Mucosa of rectum (tissue), 2 donors: ENCODE measurements at regions not wholly inside any gene's neighbourhood (a gene's known extent, or its start where the extent isn't known, plus 50 kb on each side); places are given as distances from the start of the nearest gene placed in this dataset.

Experiments used
- H3K27ac ChIP-seq, 2 donors: one replicate each; pipeline ENCODE4 v1.7.0; 2013; ENCODE audit warnings: inconsistent platforms in 2 of 2, low read depth in 2 of 2, low read length in 2 of 2
- H3K27me3 ChIP-seq, 2 donors: one replicate each; pipeline ENCODE4 v1.7.0; 2013; ENCODE audit warnings: low read length in 2 of 2; ENCODE audit not compliant: control insufficient read depth in 2 of 2, insufficient read depth in 2 of 2
- H3K36me3 ChIP-seq, 2 donors: one replicate each; pipeline ENCODE4 v1.7.0; 2013; ENCODE audit warnings: low read length in 2 of 2; ENCODE audit not compliant: control insufficient read depth in 2 of 2, insufficient read depth in 2 of 2
- H3K4me1 ChIP-seq, 2 donors: one replicate each; pipeline ENCODE4 v1.7.0; 2013; ENCODE audit warnings: low read length in 2 of 2, mild to moderate bottlenecking in 1 of 2; ENCODE audit not compliant: control insufficient read depth in 2 of 2, insufficient read depth in 2 of 2
- H3K4me3 ChIP-seq, 2 donors: one replicate each; pipeline ENCODE4 v1.7.0; 2013; ENCODE audit warnings: low read length in 2 of 2
- H3K9ac ChIP-seq, 2 donors: one replicate each; pipeline ENCODE4 v1.7.0; 2013; ENCODE audit warnings: low read length in 2 of 2, low read depth in 1 of 2, mild to moderate bottlenecking in 1 of 2
- H3K9me3 ChIP-seq, 2 donors: one replicate each; pipeline ENCODE4 v1.7.0; 2013; ENCODE audit warnings: low read length in 2 of 2; ENCODE audit not compliant: control insufficient read depth in 2 of 2
- donor health status: healthy.
- donor health status: Normal muscosa, but diverticular disease.

DNA sequence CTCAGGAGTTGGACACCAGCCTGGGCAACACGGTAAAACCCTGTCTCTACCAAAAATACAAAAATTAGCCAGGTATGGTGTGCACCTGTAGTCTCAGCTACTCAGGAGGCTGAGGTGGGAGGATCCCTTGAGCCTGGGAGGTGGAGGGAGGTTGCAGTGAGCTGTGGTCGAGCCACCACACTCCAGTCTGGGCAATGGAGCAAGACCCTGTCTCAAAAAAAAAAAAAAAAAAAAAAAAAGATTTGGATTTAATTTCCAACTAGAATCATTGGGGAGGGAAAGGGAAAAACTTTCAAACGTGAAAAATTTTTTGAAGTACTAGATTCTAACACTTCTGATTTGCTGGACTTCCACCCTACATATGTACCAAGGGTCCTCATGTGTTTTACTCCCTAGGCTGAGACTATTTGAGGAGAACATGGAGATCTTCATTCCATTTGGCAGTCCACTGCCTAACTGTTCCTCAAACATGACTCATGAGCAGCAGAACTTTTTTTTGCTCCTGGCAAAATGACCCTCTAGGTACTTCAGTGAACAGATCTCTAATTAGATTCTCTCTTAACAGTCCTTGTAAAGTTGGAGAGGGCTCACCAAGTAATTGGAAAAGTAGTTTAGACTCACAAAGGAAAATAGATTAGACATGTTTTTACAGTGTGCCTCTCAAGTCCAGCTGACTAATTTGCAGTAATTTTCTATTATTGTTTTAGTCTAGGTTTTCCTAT is 267.6 kb downstream of the METTL4 start:
- Histone ChIP-seq H3K9ac (no peak overlapping the region), H3K27ac (no peak overlapping the region), H3K27me3 (no peaks in the 10 kb centered on the region), H3K9me3 (no peaks in the 10 kb centered on the region), H3K36me3 (no peaks in the 10 kb centered on the region), H3K4me3 (no peak overlapping the region), H3K4me1 (no peaks in the 10 kb centered on the region)

DNA sequence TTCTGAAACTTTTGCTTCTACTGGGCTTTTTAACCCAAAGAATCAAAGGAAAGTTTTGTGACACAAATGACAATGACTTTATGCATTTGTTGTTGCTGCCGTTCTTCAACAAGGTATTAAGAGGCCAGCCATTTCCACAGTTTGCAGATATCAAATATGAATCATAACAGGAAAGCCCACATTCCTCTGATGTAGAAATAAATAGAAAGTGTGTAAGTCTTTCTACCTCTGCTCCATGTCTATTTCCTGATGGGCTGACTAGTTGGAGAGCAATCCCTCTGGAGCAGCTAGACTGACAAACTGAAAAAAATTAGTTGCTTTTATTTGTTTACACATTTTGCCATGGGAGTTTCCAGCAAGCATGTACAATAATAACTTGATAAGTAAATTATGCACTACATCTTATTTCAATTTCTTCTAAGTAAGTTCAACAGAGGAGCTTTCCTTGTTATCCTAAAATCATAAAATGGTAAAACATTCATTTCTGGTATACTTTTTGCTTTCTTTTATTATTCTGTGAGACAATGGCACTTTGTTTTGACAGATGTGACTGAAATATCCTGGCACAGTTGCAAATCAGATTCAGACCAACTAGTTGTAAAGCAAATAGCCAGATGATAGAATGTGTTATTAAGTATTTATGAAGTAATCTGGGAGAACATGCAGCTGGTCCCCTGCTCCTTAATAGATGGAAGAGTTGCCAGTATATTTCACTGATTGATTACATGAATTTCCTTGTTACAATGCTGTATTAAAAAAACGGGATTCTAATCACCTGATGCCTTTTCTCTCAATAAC is 266.7 kb downstream of the METTL4 start:
- H3K9me3 ChIP-seq: no peaks in the 10 kb centered on the region
- no peaks in the 10 kb centered on the region for H3K4me1 ChIP-seq
- H3K9ac ChIP-seq: no peak overlapping the region
- no peak overlapping the region for H3K4me3 ChIP-seq
- H3K27me3 ChIP-seq: no peaks in the 10 kb centered on the region
- H3K36me3 ChIP-seq: no peaks in the 10 kb centered on the region
- no peak overlapping the region for H3K27ac ChIP-seq

DNA sequence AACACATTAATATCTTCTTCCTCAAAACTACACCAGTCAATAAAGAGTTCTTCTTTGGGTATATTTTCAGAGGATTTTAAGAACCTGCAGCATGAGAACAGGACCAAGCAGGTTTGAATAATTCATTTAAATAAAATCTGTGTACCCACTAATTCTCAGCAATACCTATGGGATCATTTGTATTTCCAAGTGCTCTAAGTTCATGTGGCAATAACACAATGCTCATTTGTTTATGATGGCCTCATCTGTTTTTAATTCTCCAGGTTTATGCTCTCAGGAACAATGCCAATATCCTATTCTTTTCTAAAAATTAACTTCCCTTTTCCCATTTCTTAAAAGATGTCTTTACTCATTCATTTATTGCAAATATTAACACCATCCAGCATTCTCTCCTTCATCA is 264.7 kb downstream of the METTL4 start:
- Histone ChIP-seq H3K27ac (no peak overlapping the region), H3K4me1 (no peaks in the 10 kb centered on the region), H3K4me3 (no peak overlapping the region), H3K27me3 (no peaks in the 10 kb centered on the region), H3K9me3 (no peaks in the 10 kb centered on the region), H3K9ac (no peak overlapping the region), H3K36me3 (no peaks in the 10 kb centered on the region)

DNA sequence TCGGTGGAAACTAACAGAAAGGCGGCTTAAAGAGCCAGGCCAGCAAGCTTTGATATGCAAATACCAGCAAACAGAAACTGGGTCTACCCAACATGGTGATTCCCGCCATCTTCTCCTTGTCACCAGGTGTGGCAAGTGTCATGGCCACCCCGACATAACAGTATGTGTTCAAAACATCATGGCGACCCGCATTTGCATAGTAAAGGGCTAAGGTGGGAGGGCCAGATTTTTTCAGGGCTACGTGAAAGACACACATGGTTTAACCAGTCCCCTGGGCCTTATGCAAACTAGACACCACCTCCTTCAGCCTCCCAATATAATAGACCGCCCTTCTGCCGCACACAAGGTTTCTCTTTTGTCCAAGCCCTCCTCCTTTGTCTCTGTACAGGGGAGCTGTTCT is 260.4 kb downstream of the METTL4 start:
- Histone ChIP-seq H3K27ac (no peak overlapping the region), H3K4me3 (no peak overlapping the region)

DNA sequence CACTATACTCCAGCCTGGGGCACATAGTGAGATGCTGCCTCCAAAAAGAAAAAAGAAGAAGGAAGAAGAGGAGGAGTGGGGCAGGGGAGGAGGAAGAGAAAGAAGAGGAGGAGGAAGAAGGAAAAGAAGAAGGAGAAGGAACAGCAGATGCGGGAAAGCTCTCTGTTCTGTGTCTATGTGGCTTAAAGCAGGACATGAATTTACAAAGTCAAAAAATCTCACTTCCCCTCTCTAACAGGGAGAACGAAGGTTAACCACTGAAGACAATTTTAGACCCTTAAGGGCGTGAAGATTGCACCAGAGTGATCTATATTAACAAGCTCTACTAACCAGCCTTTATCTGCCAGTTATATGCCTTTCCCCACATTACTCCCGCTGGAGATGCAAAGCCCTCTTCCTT is 258.9 kb downstream of the METTL4 start:
- H3K4me3 ChIP-seq: no peak overlapping the region
- no peaks in the 10 kb centered on the region for H3K4me1 ChIP-seq
- no peak overlapping the region for H3K9ac ChIP-seq
- H3K27ac ChIP-seq: no peak overlapping the region
- H3K36me3 ChIP-seq: no peaks in the 10 kb centered on the region
- no peaks in the 10 kb centered on the region for H3K9me3 ChIP-seq
- H3K27me3 ChIP-seq: no peaks in the 10 kb centered on the region

More for the DNA sequence above, 260.4 kb downstream of the METTL4 start:
- no peaks in the 10 kb centered on the region for H3K27me3 ChIP-seq
- H3K9ac ChIP-seq: no peak overlapping the region
- no peaks in the 10 kb centered on the region for H3K4me1 ChIP-seq
- no peaks in the 10 kb centered on the region for H3K36me3 ChIP-seq
- H3K9me3 ChIP-seq: no peaks in the 10 kb centered on the region

DNA sequence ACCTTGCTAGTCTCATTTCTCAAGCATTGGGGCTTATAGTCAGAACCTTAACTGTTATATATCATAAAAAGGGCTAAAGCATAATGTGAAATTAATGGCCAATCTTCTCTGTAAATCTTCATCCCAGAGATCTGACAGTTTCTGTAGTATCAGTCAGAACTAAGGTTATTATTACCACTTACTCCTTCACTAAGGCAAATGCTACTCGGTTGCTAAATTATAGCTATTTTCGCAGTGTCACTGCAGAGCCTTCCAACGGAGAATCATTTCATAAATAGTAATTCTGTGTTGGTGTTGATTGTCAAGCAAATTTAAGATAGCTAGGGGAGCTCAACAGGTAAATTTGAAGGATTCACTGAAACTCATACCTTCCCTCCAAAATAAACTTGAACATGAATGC is 258.0 kb downstream of the METTL4 start:
- Histone ChIP-seq H3K9ac (no peak overlapping the region), H3K27me3 (no peaks in the 10 kb centered on the region), H3K9me3 (no peaks in the 10 kb centered on the region), H3K4me3 (no peak overlapping the region), H3K27ac (no peak overlapping the region), H3K36me3 (no peaks in the 10 kb centered on the region), H3K4me1 (no peaks in the 10 kb centered on the region)

DNA sequence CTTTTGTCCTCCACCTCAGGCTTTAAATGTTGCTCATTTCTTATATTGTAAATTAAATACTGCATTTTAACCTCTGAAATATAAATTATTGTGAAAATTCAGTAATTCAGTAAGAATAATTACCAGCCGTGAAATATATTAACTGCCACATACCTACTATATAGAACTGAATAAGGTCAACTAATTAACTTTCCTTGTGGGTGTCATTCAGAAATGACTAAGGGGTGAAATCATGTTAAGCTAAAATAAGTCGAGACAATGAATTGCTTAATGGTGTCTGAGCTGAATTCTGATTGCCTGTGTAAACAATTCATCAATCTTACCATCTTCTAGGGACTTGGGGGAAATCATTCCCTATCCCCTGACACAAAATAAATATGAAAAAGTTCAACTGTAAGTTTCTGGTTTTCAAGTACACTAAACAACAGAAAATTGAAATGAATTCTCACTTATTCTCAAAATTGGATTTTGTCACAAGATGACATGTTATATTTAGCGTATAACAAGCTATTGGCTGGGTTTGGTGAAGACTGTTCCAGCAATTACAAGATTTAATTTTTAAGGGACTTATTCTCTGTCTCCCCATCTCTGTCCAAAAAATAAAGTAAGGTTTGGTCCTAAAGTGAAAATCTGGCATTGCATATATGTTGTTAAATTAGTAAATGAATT is 255.1 kb downstream of the METTL4 start:
- H3K4me1 ChIP-seq: no peaks in the 10 kb centered on the region
- H3K9ac ChIP-seq: no peak overlapping the region
- no peaks in the 10 kb centered on the region for H3K9me3 ChIP-seq
- H3K27me3 ChIP-seq: no peaks in the 10 kb centered on the region
- no peaks in the 10 kb centered on the region for H3K36me3 ChIP-seq
- no peak overlapping the region for H3K27ac ChIP-seq
- H3K4me3 ChIP-seq: no peak overlapping the region

DNA sequence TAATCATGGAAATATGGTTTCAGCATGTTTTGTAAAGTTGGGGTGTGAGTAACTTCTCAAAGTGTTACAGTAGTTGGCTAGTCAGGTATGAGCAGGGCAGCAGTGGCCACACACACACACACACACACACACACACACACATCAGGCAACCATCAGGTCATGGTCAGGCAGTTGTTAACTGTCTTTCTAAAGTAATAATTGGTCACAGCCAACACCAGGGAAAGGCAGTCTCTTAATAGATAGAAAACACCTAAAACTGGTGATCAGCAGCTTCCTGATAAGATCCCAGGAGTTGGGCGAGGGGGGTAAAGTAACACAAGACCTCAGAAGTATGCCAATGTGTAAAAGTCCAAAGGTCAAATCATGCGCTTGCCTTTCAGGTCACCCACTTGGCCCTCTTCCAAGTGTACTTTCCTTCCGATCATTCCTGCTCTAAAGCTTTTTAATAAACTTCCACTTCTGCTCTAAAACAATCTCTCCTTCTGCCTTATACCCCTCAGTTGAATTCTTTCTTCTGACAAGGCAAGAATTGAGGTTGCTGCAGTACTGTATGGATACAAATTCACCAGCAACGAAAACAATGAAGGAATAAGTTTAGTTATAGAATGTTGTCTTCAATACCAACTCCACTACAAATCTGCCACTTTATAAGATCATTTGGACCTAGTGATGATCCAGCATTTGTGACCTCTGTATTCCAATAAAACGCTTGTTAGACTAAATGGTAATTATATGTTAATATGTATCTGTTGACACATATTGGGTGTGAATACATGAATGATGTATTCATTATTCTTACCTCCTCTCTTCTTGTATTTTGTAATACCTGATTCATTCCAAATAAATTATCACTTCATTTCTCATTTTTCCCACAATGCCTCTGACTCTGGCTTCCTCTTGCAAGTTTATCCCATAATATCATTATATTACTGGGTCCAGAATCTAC is 254.3 kb downstream of the METTL4 start:
- Histone ChIP-seq H3K27me3 (no peaks in the 10 kb centered on the region), H3K9me3 (no peaks in the 10 kb centered on the region), H3K27ac (no peak overlapping the region), H3K4me1 (no peaks in the 10 kb centered on the region), H3K36me3 (no peaks in the 10 kb centered on the region), H3K9ac (no peak overlapping the region), H3K4me3 (no peak overlapping the region)

DNA sequence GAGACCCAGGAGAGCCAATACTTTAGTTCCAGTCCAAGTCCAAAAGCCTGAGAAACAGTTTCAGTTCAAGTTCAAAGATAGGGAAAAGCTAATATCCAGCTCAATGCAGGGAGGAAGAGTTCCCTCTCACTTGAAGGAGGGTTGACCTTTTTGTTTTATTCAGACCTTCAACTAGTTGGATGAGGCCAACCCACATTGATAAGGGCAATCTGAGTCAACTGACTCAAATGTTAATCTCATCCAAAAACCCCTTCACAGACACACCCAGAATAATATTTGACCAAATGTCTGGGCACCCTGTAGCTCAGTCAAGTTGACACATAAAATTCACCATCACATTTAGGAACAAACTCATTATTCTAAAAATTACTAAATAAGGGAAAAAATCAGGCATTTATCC is 246.8 kb downstream of the METTL4 start:
- Histone ChIP-seq H3K4me1 (no peaks in the 10 kb centered on the region), H3K9ac (no peak overlapping the region), H3K27me3 (no peaks in the 10 kb centered on the region), H3K4me3 (no peak overlapping the region), H3K27ac (no peak overlapping the region), H3K36me3 (no peaks in the 10 kb centered on the region), H3K9me3 (no peaks in the 10 kb centered on the region)
